IMR-90 (cell line): ENCODE measurements at regions not wholly inside any gene's neighbourhood (a gene's known extent, or its start where the extent isn't known, plus 50 kb on each side); places are given as distances from the start of the nearest gene placed in this dataset.

Experiments
- ATAC-seq: fragments of 200-7000 bp; cut with Tn5 transposase; 2 replicates; pipeline ENCODE4 v1.9.1; 2020; ENCODE audit warnings: low read depth, mild to moderate bottlenecking, moderate library complexity
- BruUV-seq: library from RNA; stranded (reverse); fragments of 400-500 nt; replicated peaks from 2 replicates; lab custom pipeline; 2021; lab: Mats Ljungman, UMichigan
- CTCF ChIA-PET: fragments of 300-600 bp; formaldehyde crosslinking; extraction: SDS; loops from one replicate; lab custom pipeline; 2021; ENCODE audit warnings: antibody characterized with exemption; lab: Yijun Ruan, JAX
- POLR2A ChIA-PET: fragments of 300-600 bp; sonication (Branson Sonifier 250); formaldehyde crosslinking; loops from one replicate; lab custom pipeline; 2022; ENCODE audit warnings: antibody characterized with exemption; ENCODE audit not compliant: unreplicated experiment; lab: Charles Lee
- DNase-seq: peaks from one replicate; pipeline ENCODE4 v3.0.0; 2013
- H2AFZ ChIP-seq: replicated peaks from 2 replicates; pipeline ENCODE3; 2013; ENCODE audit warnings: low read length, mild to moderate bottlenecking; ENCODE audit not compliant: poor library complexity
- H2AK5ac ChIP-seq: 2 replicates; pipeline ENCODE4 v1.6.1; 2013; ENCODE audit warnings: low read depth, low read length, inconsistent platforms
- H2AK9ac ChIP-seq: replicated peaks from 2 replicates; pipeline ENCODE3; 2013; ENCODE audit warnings: mild to moderate bottlenecking, low read depth, low read length, moderate library complexity; ENCODE audit not compliant: poor library complexity
- H2BK120ac ChIP-seq: 2 replicates; pipeline ENCODE4 v1.6.1; 2013; ENCODE audit warnings: low read depth, low read length, inconsistent platforms
- H2BK15ac ChIP-seq: 3 replicates; pipeline ENCODE4 v1.6.1; 2013; ENCODE audit warnings: low read depth, low read length, inconsistent platforms
- H2BK20ac ChIP-seq: 2 replicates; pipeline ENCODE4 v1.6.1; 2013; ENCODE audit warnings: low read depth, mild to moderate bottlenecking, inconsistent platforms, low read length, moderate library complexity
- H2BK5ac ChIP-seq: 2 replicates; pipeline ENCODE4 v1.6.1; 2013; ENCODE audit warnings: mild to moderate bottlenecking, low read depth, low read length, inconsistent platforms; ENCODE audit not compliant: poor library complexity, severe bottlenecking
- H3K14ac ChIP-seq: replicated peaks from 2 replicates; pipeline ENCODE4 v1.6.1; 2013; ENCODE audit warnings: low read depth, low read length, inconsistent platforms
- H3K18ac ChIP-seq: 2 replicates; pipeline ENCODE4 v1.6.1; 2013; ENCODE audit warnings: low read depth, low read length, control low read depth
- H3K23ac ChIP-seq: 2 replicates; pipeline ENCODE4 v1.6.1; 2013; ENCODE audit warnings: low read depth, low read length, inconsistent platforms
- H3K27ac ChIP-seq: 2 replicates; pipeline ENCODE4 v1.5.1; 2013; ENCODE audit warnings: mild to moderate bottlenecking, control low read depth, low read length; ENCODE audit not compliant: insufficient read depth
- H3K27me3 ChIP-seq: 2 replicates; pipeline ENCODE4 v1.6.1; 2013; ENCODE audit warnings: low read length; ENCODE audit not compliant: control insufficient read depth, insufficient read depth
- H3K36me3 ChIP-seq: 2 replicates; pipeline ENCODE4 v1.6.1; 2013; ENCODE audit warnings: low read length, mixed read lengths; ENCODE audit not compliant: control insufficient read depth, insufficient read depth
- H3K4ac ChIP-seq: 2 replicates; pipeline ENCODE4 v1.6.1; 2013; ENCODE audit warnings: low read depth, low read length, inconsistent platforms
- H3K4me1 ChIP-seq: 2 replicates; pipeline ENCODE4 v1.6.1; 2013; ENCODE audit warnings: low read length, mixed read lengths; ENCODE audit not compliant: control insufficient read depth, insufficient read depth
- H3K4me2 ChIP-seq: 2 replicates; pipeline ENCODE4 v1.6.1; 2013; ENCODE audit warnings: low read depth, mild to moderate bottlenecking, control low read depth, low read length, moderate library complexity
- H3K4me3 ChIP-seq: 2 replicates; pipeline ENCODE4 v1.5.1; 2013; ENCODE audit warnings: low read depth, mild to moderate bottlenecking, control low read depth, low read length, moderate library complexity; ENCODE audit not compliant: insufficient read depth
- H3K56ac ChIP-seq: 2 replicates; pipeline ENCODE4 v1.6.1; 2013; ENCODE audit warnings: low read length, inconsistent platforms; ENCODE audit not compliant: insufficient read depth; ENCODE audit errors: extremely low read depth
- H3K79me1 ChIP-seq, 2 experiments: 2 replicates each; pipeline ENCODE4 v1.6.1; 2013; ENCODE audit warnings: low read length in 2 of 2, inconsistent platforms in 1 of 2, low read depth in 1 of 2
- H3K9ac ChIP-seq: 2 replicates; pipeline ENCODE4 v1.6.1; 2013; ENCODE audit warnings: low read depth, low read length, control low read depth
- H3K9me1 ChIP-seq: 2 replicates; pipeline ENCODE4 v1.6.1; 2013; ENCODE audit warnings: low read length, inconsistent platforms; ENCODE audit not compliant: insufficient read depth
- H3K9me3 ChIP-seq: 2 replicates; pipeline ENCODE4 v1.6.1; 2013; ENCODE audit warnings: low read length; ENCODE audit not compliant: control insufficient read depth, insufficient read depth
- H4K20me1 ChIP-seq: 2 replicates; pipeline ENCODE4 v1.6.1; 2013; ENCODE audit warnings: low read length, inconsistent platforms; ENCODE audit not compliant: insufficient read depth
- H4K5ac ChIP-seq: 2 replicates; pipeline ENCODE4 v1.6.1; 2013; ENCODE audit warnings: mild to moderate bottlenecking, low read depth, low read length, control low read depth
- H4K8ac ChIP-seq, 2 experiments: 2 replicates each; pipeline ENCODE4 v1.6.1; 2013; ENCODE audit warnings: low read depth in 2 of 2, low read length in 2 of 2, control low read depth in 1 of 2, inconsistent platforms in 1 of 2
- H4K91ac ChIP-seq: 2 replicates; pipeline ENCODE4 v1.6.1; 2013; ENCODE audit warnings: low read depth, low read length, inconsistent platforms; ENCODE audit not compliant: insufficient read depth
- BHLHE40 ChIP-seq: fragments of 150-350 bp; IDR thresholded peaks from 2 replicates; pipeline ENCODE4 v1.6.1; 2016; ENCODE audit warnings: mild to moderate bottlenecking, low read depth, low read length
- CEBPB ChIP-seq: IDR thresholded peaks from 2 replicates; pipeline ENCODE4 v1.6.1; 2012; ENCODE audit warnings: low read depth, low read length, improper control_type of control experiment
- CHD1 ChIP-seq: IDR thresholded peaks from 2 replicates; pipeline ENCODE4 v1.6.1; 2012; ENCODE audit warnings: low read depth, low read length, improper control_type of control experiment
- FOS ChIP-seq: fragments of 150-350 bp; IDR thresholded peaks from 2 replicates; pipeline ENCODE4 v1.6.1; 2016; ENCODE audit warnings: low read depth, low read length
- MAFK ChIP-seq: IDR thresholded peaks from 2 replicates; pipeline ENCODE4 v1.6.1; 2012; ENCODE audit warnings: low read depth, low read length, improper control_type of control experiment
- MAZ ChIP-seq: IDR thresholded peaks from 2 replicates; pipeline ENCODE4 v1.6.1; 2012; ENCODE audit warnings: low read depth, mild to moderate bottlenecking, low read length, improper control_type of control experiment, moderate library complexity, borderline replicate concordance
- MXI1 ChIP-seq: IDR thresholded peaks from 2 replicates; pipeline ENCODE4 v1.6.1; 2012; ENCODE audit warnings: low read depth, mild to moderate bottlenecking, low read length, moderate library complexity, borderline replicate concordance
- NFE2L2 ChIP-seq: fragments of 150-350 bp; IDR thresholded peaks from 2 replicates; pipeline ENCODE4 v1.6.1; 2016; ENCODE audit warnings: low read depth, mild to moderate bottlenecking, low read length
- POLR2A ChIP-seq: IDR thresholded peaks from 2 replicates; pipeline ENCODE4 v1.6.1; 2012; ENCODE audit warnings: mild to moderate bottlenecking, low read depth, low read length
- RAD21 ChIP-seq: IDR thresholded peaks from 2 replicates; pipeline ENCODE4 v1.6.1; 2012; ENCODE audit warnings: low read length, improper control_type of control experiment
- RCOR1 ChIP-seq: IDR thresholded peaks from 2 replicates; pipeline ENCODE4 v1.6.1; 2012; ENCODE audit warnings: mild to moderate bottlenecking, low read length, improper control_type of control experiment; ENCODE audit not compliant: insufficient replicate concordance
- RFX5 ChIP-seq: IDR thresholded peaks from 2 replicates; pipeline ENCODE4 v1.8.0; 2012; ENCODE audit warnings: low read depth, mild to moderate bottlenecking, low read length, moderate library complexity
- SMC3 ChIP-seq: fragments of 150-350 bp; IDR thresholded peaks from 2 replicates; pipeline ENCODE4 v1.6.1; 2016; ENCODE audit warnings: low read depth, mild to moderate bottlenecking, antibody characterized with exemption, low read length, moderate library complexity
- USF2 ChIP-seq: fragments of 150-350 bp; IDR thresholded peaks from 2 replicates; pipeline ENCODE4 v1.6.1; 2017; ENCODE audit warnings: mild to moderate bottlenecking, antibody characterized with exemption, low read length, low read depth
- WGBS, 2 experiments: methylation state at CpG; one replicate each; pipeline versions ENCODE4 v1.1.5 to v1.1.7; 2013; ENCODE audit warnings: missing lambda C conversion rate in 2 of 2; ENCODE audit not compliant: insufficient read length in 1 of 2; ENCODE audit errors: extremely low coverage in 2 of 2; 5-methylcytosine and 5-hydroxymethylcytosine counted together
- dilution Hi-C: fragments of 300-500 bp; cut with HindIII; formaldehyde crosslinking; loops from one replicate; pipeline ENCODE4 v1.14.3; 2018; ENCODE audit warnings: low sequenced_read_pairs; ENCODE audit not compliant: unreplicated experiment
- in situ Hi-C: fragments of 300-500 bp; cut with MboI; formaldehyde crosslinking; loops from 3 replicates; pipeline ENCODE4 v1.14.3; 2019; ENCODE audit warnings: low sequenced_read_pairs, inconsistent platforms, mixed read lengths
- intact Hi-C: fragments of 100-400 bp; cut with micrococcal nuclease; formaldehyde crosslinking; loops from 2 replicates; pipeline ENCODE4 v1.10.0; 2022
- TF ChIP-seq, protein P1 (sequence below): fragments of 150-350 bp; IDR thresholded peaks from 2 replicates; pipeline ENCODE4 v1.6.1; 2016; ENCODE audit warnings: low read depth, mild to moderate bottlenecking, low read length, moderate library complexity, borderline replicate concordance

DNA sequence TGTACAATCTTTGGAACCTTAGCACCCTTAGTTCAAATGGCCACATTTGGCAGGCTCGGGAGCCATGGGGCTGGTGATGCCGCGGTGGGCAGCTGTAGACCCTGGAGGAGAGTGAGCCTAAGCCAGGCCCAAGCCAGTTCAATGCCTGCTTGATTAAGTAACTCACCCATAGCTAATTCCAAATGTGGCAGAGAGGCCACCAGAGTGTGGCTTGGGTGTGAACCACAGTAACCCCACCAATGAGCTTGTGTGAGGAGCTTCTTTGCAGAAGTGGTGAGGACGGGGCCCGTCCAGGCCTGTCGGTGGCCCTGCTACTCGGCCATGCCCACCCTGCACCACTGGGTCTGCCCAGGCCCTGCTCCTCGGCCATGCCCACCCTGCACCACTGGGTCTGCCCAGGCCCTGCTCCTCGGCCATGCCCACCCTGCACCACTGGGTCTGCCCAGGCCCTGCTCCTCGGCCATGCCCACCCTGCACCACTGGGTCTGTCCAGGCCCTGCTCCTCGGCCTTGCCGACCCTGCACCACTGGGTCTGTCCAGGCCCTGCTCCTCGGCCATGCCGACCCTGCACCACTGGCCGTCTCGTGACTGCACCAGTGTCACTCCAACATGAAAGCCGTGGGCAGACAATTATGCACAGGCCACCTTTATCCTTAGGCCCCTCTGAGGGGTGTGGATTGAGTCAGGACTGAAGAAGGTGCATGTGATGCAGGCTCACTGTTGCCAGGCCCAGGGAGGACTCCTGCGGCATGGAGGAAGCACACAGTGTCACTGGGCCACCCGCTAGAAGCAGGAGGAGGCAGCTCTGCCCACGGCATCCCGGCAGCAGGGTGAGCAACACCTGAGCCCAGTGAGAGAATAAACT is 75.4 kb downstream of the MRPL36 start:
- no peaks in the 10 kb centered on the region for H3K36me3 ChIP-seq
- H3K4me1 ChIP-seq, result no peaks in the 10 kb centered on the region
- no peak overlapping the region for H3K56ac ChIP-seq
- no peak overlapping the region for H2BK20ac ChIP-seq
- H3K4ac ChIP-seq, result no peak overlapping the region
- H3K4me2 ChIP-seq, result no peak overlapping the region
- no peak overlapping the region for H4K91ac ChIP-seq
- peaks cover 5% of the 10 kb centered on the region; the same call in 1 of the 2 replicates for H3K27me3 ChIP-seq
- ChIA-PET CTCF (no interaction called here), POLR2A (no interaction called here)
- no peaks in the 10 kb centered on the region for H3K79me1 ChIP-seq
- H4K20me1 ChIP-seq, result no peaks in the 10 kb centered on the region
- dilution Hi-C loops (no loop called here), intact Hi-C loops (no loop called here), in situ Hi-C loops (no loop called here)
- H2BK5ac ChIP-seq, result no peak overlapping the region
- H3K27ac ChIP-seq, result no peak overlapping the region
- H3K4me3 ChIP-seq, result no peak overlapping the region
- H2AK9ac ChIP-seq, result no peak overlapping the region
- BruUV-seq, result no TSS peak
- no peak overlapping the region for H3K23ac ChIP-seq
- WGBS, 2 experiments, result 79% methylated on average over 7 of the region's 21 CpGs; no CpG with 5 or more reads in 1 of the 2 experiments
- no peak overlapping the region for H3K18ac ChIP-seq
- no peak overlapping the region for H2AFZ ChIP-seq
- peaks cover 4% of the 10 kb centered on the region; the same call in 1 of the 2 replicates for H3K9me3 ChIP-seq
- H4K8ac ChIP-seq, result no peak overlapping the region
- no peak for DNase-seq
- H4K5ac ChIP-seq, result no peak overlapping the region
- no peaks in the 10 kb centered on the region for H3K9me1 ChIP-seq
- H2BK15ac ChIP-seq, result no peak overlapping the region
- no peak overlapping the region for H3K14ac ChIP-seq
- H2AK5ac ChIP-seq, result no peak overlapping the region
- no peak overlapping the region for H3K9ac ChIP-seq
- no peak overlapping the region for H2BK120ac ChIP-seq
- ATAC-seq, result no peak
- TF ChIP-seq MXI1 (no peak), RCOR1 (no peak), USF2 (no peak), CEBPB (no peak), SMC3 (no peak), POLR2A (no peak), CHD1 (no peak), MAZ (no peak), MAFK (no peak), RAD21 (no peak), RFX5 (no peak), BHLHE40 (no peak), NFE2L2 (no peak), FOS (no peak)
- TF ChIP-seq, protein P1, sequence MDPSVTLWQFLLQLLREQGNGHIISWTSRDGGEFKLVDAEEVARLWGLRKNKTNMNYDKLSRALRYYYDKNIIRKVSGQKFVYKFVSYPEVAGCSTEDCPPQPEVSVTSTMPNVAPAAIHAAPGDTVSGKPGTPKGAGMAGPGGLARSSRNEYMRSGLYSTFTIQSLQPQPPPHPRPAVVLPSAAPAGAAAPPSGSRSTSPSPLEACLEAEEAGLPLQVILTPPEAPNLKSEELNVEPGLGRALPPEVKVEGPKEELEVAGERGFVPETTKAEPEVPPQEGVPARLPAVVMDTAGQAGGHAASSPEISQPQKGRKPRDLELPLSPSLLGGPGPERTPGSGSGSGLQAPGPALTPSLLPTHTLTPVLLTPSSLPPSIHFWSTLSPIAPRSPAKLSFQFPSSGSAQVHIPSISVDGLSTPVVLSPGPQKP, result no peak
